GM12878 (cell line): ENCODE measurements at regions not wholly inside any gene's neighbourhood (a gene's known extent, or its start where the extent isn't known, plus 50 kb on each side); places are given as distances from the start of the nearest gene placed in this dataset.

Experiments
- ATAC-seq: fragments of 200-7000 bp; cut with Tn5 transposase; 3 replicates; pipeline ENCODE4 v1.9.1; 2020; ENCODE audit warnings: mild to moderate bottlenecking, moderate library complexity
- BruUV-seq: library from RNA; stranded (reverse); fragments of 400-500 nt; replicated peaks from 2 replicates; lab custom pipeline; 2021; lab: Mats Ljungman, UMichigan
- CTCF ChIA-PET: fragments of 300-600 bp; sonication (Branson Sonifier 250); formaldehyde crosslinking; extraction: SDS; loops from one replicate; lab custom pipeline; 2021; ENCODE audit warnings: inconsistent platforms; lab: Yijun Ruan, JAX
- POLR2A ChIA-PET: fragments of 350-600 bp; formaldehyde crosslinking; extraction: SDS; loops from one replicate; lab custom pipeline; 2021; ENCODE audit warnings: inconsistent platforms; lab: Charles Lee
- RAD21 ChIA-PET: fragments of 300-600 bp; sonication (Branson Sonifier 250); formaldehyde crosslinking; loops from one replicate; lab custom pipeline; 2023; ENCODE audit warnings: antibody characterized with exemption; ENCODE audit not compliant: unreplicated experiment; lab: Charles Lee
- SMC1A ChIA-PET: fragments of 300-600 bp; sonication (Branson Sonifier 250); formaldehyde crosslinking; loops from one replicate; lab custom pipeline; 2023; ENCODE audit not compliant: unreplicated experiment, uncharacterized antibody; lab: Charles Lee
- DNase-seq: peaks from one replicate; pipeline ENCODE4 v3.0.0-alpha.2; 2011; ENCODE audit warnings: low read depth, low spot score
- FAIRE-seq: peaks from 3 replicates; lab custom pipeline; 2011; peaks lifted over from hg19 to GRCh38; lab: Jason Lieb, UNC
- H2AFZ ChIP-seq: 2 replicates; pipeline ENCODE4 v1.6.0; 2011; ENCODE audit warnings: low read depth, low read length, control low read depth; ENCODE audit not compliant: control insufficient read depth
- H3K27ac ChIP-seq: 2 replicates; pipeline ENCODE4 v1.5.1; 2011; ENCODE audit warnings: control low read depth; ENCODE audit not compliant: control insufficient read depth, insufficient read depth
- H3K27me3 ChIP-seq, 2 experiments: replicated peaks in 1 of 2; 2 replicates each; pipeline versions ENCODE4 v1.6.0 to v1.6.1; 2011; ENCODE audit warnings: low read length in 1 of 2; ENCODE audit not compliant: control insufficient read depth in 2 of 2, insufficient read depth in 2 of 2
- H3K36me3 ChIP-seq, 2 experiments: 2 replicates each; pipeline ENCODE4 v1.5.1; 2011; ENCODE audit warnings: low read length in 1 of 2; ENCODE audit not compliant: control insufficient read depth in 2 of 2, insufficient read depth in 2 of 2
- H3K4me1 ChIP-seq: 2 replicates; pipeline ENCODE4 v1.6.1; 2011; ENCODE audit warnings: mild to moderate bottlenecking, low read length, moderate library complexity, mixed read lengths; ENCODE audit not compliant: control insufficient read depth, insufficient read depth
- H3K4me2 ChIP-seq: 2 replicates; pipeline ENCODE4 v1.6.0; 2011; ENCODE audit warnings: control low read depth; ENCODE audit not compliant: control insufficient read depth, insufficient read depth
- H3K4me3 ChIP-seq: fragments of 200-600 bp; sonication (generic); 2 replicates; pipeline ENCODE4 v1.5.1; 2016
- H3K79me2 ChIP-seq: 2 replicates; pipeline ENCODE4 v1.6.0; 2011; ENCODE audit warnings: low read length; ENCODE audit not compliant: control insufficient read depth, insufficient read depth
- H3K9ac ChIP-seq: 2 replicates; pipeline ENCODE4 v1.8.0; 2011; ENCODE audit warnings: low read length, control low read depth, mixed read lengths; ENCODE audit not compliant: control insufficient read depth, insufficient read depth
- H3K9me3 ChIP-seq: replicated peaks from 3 replicates; pipeline ENCODE4 v1.5.1; 2011; ENCODE audit warnings: mild to moderate bottlenecking, low read length; ENCODE audit not compliant: control insufficient read depth, insufficient read depth
- H4K20me1 ChIP-seq: 2 replicates; pipeline ENCODE4 v1.6.0; 2011; ENCODE audit not compliant: control insufficient read depth, insufficient read depth
- ZSCAN29 ChIP-seq: fragments of 450-650 bp; IDR thresholded peaks from 2 replicates; pipeline ENCODE4 v1.6.1; 2017; ENCODE audit warnings: mild to moderate bottlenecking, moderate library complexity
- WGBS: methylation state at CpG from one replicate; pipeline ENCODE4 v1.1.6; 2016; ENCODE audit warnings: low lambda C conversion rate; ENCODE audit not compliant: insufficient replicate concordance, insufficient coverage; ENCODE audit errors: missing lambda C conversion rate; 5-methylcytosine and 5-hydroxymethylcytosine counted together
- in situ Hi-C: fragments of 300-500 bp; cut with MboI; formaldehyde crosslinking; loops from 9 replicates; pipeline ENCODE4 v1.14.3; 2018; ENCODE audit warnings: mixed read lengths
- intact Hi-C: fragments of 100-400 bp; cut with micrococcal nuclease; formaldehyde crosslinking; loops from one replicate; pipeline ENCODE4 v1.14.2; 2022; ENCODE audit not compliant: unreplicated experiment
- TF ChIP-seq, protein P1 (sequence below): fragments of 450-650 bp; conservative IDR thresholded peaks from 2 replicates; pipeline ENCODE4 v1.6.1; 2017; ENCODE audit warnings: mild to moderate bottlenecking, moderate library complexity

DNA sequence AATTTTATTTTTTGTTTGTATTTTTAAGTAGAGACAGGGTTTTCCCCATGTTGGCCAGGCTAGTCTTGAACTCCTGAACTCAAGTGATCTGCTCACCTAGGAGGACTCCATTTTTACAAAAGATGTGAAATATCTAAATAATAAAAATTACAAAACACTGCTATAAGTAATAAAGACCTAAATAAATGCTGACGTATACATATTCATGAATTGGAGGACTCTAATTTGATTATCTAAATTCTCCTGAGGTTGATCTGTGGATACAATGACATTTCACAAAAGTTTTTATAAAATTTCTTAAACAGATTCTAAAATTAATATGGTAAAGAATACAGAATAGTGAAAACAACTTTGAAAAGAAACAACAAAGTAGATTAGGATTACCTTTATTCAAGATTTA, 1224.0 kb downstream of the SLC16A7 start:
- ChIA-PET CTCF (no interaction called here), POLR2A (no interaction called here), RAD21 (no interaction called here), SMC1A (no interaction called here)
- FAIRE-seq: no peak
- TF ChIP-seq, protein P1, sequence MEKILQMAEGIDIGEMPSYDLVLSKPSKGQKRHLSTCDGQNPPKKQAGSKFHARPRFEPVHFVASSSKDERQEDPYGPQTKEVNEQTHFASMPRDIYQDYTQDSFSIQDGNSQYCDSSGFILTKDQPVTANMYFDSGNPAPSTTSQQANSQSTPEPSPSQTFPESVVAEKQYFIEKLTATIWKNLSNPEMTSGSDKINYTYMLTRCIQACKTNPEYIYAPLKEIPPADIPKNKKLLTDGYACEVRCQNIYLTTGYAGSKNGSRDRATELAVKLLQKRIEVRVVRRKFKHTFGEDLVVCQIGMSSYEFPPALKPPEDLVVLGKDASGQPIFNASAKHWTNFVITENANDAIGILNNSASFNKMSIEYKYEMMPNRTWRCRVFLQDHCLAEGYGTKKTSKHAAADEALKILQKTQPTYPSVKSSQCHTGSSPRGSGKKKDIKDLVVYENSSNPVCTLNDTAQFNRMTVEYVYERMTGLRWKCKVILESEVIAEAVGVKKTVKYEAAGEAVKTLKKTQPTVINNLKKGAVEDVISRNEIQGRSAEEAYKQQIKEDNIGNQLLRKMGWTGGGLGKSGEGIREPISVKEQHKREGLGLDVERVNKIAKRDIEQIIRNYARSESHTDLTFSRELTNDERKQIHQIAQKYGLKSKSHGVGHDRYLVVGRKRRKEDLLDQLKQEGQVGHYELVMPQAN: no peak
- TF ChIP-seq ZSCAN29: no peak
- no peak overlapping the region for H3K27ac ChIP-seq
- no peaks in the 10 kb centered on the region for H3K9me3 ChIP-seq
- H3K27me3 ChIP-seq: no peaks in the 10 kb centered on the region
- no peaks in the 10 kb centered on the region for H4K20me1 ChIP-seq
- H3K4me3 ChIP-seq: no peak overlapping the region
- in situ Hi-C loops (no loop called here), intact Hi-C loops (no loop called here)
- no peaks in the 10 kb centered on the region for H3K4me1 ChIP-seq
- 41% methylated on average over 1 of the region's 1 CpG for WGBS
- H3K9ac ChIP-seq: no peak overlapping the region
- no TSS peak for BruUV-seq
- H3K79me2 ChIP-seq: no peaks in the 10 kb centered on the region
- no peak overlapping the region for H3K4me2 ChIP-seq
- no peak for DNase-seq
- ATAC-seq: no peak
- no peak overlapping the region for H2AFZ ChIP-seq
- no peaks in the 10 kb centered on the region for H3K36me3 ChIP-seq

DNA sequence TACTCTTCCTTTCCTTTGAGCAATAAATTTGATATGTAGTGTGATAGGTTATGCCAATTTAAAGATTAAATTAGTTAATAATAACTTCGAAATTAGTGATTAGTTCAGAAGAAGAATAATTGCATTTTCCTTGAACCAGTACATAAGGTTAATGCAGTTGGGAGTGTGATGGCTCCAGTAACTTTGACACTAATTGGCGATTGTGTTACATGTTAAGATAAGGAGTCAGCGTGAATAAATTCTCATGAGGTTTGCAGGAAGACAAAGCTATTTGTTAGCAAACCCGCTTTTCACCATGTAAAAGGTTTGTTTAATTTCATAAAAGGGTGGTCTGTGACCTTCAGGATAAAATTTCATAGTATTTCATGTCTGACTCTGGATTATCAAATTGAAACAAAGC, 1226.8 kb downstream of the SLC16A7 start:
- H2AFZ ChIP-seq: no peak overlapping the region
- ChIA-PET SMC1A (no interaction called here), RAD21 (interaction anchor here (1.2 kb wide), 1 partner anchor 17 kb away, joined by 3 read pairs; no protein-coding TSS in a partner anchor), POLR2A (no interaction called here), CTCF (no interaction called here)
- in situ Hi-C loops (no loop called here), intact Hi-C loops (no loop called here)
- no peaks in the 10 kb centered on the region for H4K20me1 ChIP-seq
- no peaks in the 10 kb centered on the region for H3K9me3 ChIP-seq
- H3K36me3 ChIP-seq: no peaks in the 10 kb centered on the region
- FAIRE-seq (no peak), ATAC-seq (no peak), DNase-seq (no peak)
- H3K27me3 ChIP-seq: no peaks in the 10 kb centered on the region
- H3K4me2 ChIP-seq: no peak overlapping the region
- WGBS: 21% methylated on average over 4 of the region's 4 CpGs
- BruUV-seq: no TSS peak
- H3K9ac ChIP-seq: no peak overlapping the region
- H3K4me3 ChIP-seq: no peak overlapping the region
- no peaks in the 10 kb centered on the region for H3K79me2 ChIP-seq
- H3K27ac ChIP-seq: no peak overlapping the region
- H3K4me1 ChIP-seq: no peaks in the 10 kb centered on the region
- TF ChIP-seq, protein P1: no peak
